ENCODE measurements at regions not wholly inside any gene's neighbourhood (a gene's known extent, or its start where the extent isn't known, plus 50 kb on each side); places are given as distances from the start of the nearest gene placed in this dataset. TPM values are rescaled to one million over a fixed set of nuclear protein-coding genes. Genes with fewer than 3 reads are reported as not detected.
A peak's percentile ranks its signal among the peaks of the same experiment; 100 is the strongest.
"Not testable (repeated sequence)": the region's sequence is repeated elsewhere in the genome, so short reads cannot be mapped to it uniquely, and the experiment has no call there.

GRCh38 chr17:64718816-64719215 is 56.7 kb upstream of the SMURF2 start:
- not testable (repeated sequence) for H3K9me3 Mint-ChIP-seq

GRCh38 chr17:64718058-64718457 is 56.0 kb upstream of the SMURF2 start:
- DNase-seq (no peak), ATAC-seq (ENCODE audit: low read depth) (no peak)
- Mint-ChIP-seq H3K4me3 (no peak overlapping the region), H3K27me3 (no peaks in the 10 kb centered on the region), H3K36me3 (peaks cover 2% of the 10 kb centered on the region), H3K4me1 (peaks cover 17% of the 10 kb centered on the region), H3K27ac (no peak overlapping the region), H3K9me3 (no peaks in the 10 kb centered on the region)
- POLR2A ChIA-PET: interaction anchor here (0.7 kb wide), 1 partner anchor 211 kb away, joined by 3 read pairs; the partner anchor contains the start of gene CEP95

More at GRCh38 chr17:64718816-64719215, 56.7 kb upstream of the SMURF2 start:
- H3K27ac Mint-ChIP-seq; H3K36me3 Mint-ChIP-seq; ATAC-seq (ENCODE audit: low read depth); H3K27me3 Mint-ChIP-seq; DNase-seq; H3K4me1 Mint-ChIP-seq; H3K4me3 Mint-ChIP-seq; POLR2A ChIA-PET: not testable (repeated sequence)

- H3K27me3 Mint-ChIP-seq; H3K27ac Mint-ChIP-seq; POLR2A ChIA-PET; H3K9me3 Mint-ChIP-seq; ATAC-seq (ENCODE audit: low read depth); H3K36me3 Mint-ChIP-seq; H3K4me3 Mint-ChIP-seq; DNase-seq: not testable (repeated sequence)
- H3K4me1 Mint-ChIP-seq: peaks cover 30% of the 10 kb centered on the region
These were observed 54.4 kb upstream of the SMURF2 start for GRCh38 chr17:64716496-64716895.

GRCh38 chr17:64713786-64714185 is 51.7 kb upstream of the SMURF2 start:
- H3K4me3 Mint-ChIP-seq: peak overlapping the region; percentile 80
- POLR2A ChIA-PET: interaction anchor here (1.0 to 1.5 kb wide), 3 partner anchors 52 to 568 kb away, joined by 3 to 5 read pairs (median 4); partner anchors contain the start of genes CEP95, DDX5 and SMURF2

GRCh38 chr17:64712557-64713351 is 50.6 kb upstream of the SMURF2 start:
- H3K27ac Mint-ChIP-seq: peak overlapping the region; percentile 71
- DNase-seq: peak; percentile 66
- H3K9me3 Mint-ChIP-seq, H3K36me3 Mint-ChIP-seq, H3K27me3 Mint-ChIP-seq: not testable (repeated sequence)
- ATAC-seq (ENCODE audit: low read depth): peak; percentile 79
- POLR2A ChIA-PET: interaction anchor here (1.0 to 1.5 kb wide), 2 partner anchors 206 to 567 kb away, joined by 4 to 5 read pairs; partner anchors contain the start of genes CEP95 and DDX5
- peak overlapping the region; percentile 80 for H3K4me3 Mint-ChIP-seq
- peaks cover 60% of the 10 kb centered on the region for H3K4me1 Mint-ChIP-seq

More at GRCh38 chr17:64713786-64714185, 51.7 kb upstream of the SMURF2 start:
- not testable (repeated sequence) for H3K27me3 Mint-ChIP-seq, H3K9me3 Mint-ChIP-seq, DNase-seq, H3K36me3 Mint-ChIP-seq
- peak overlapping the region; percentile 71 for H3K27ac Mint-ChIP-seq
- ATAC-seq (ENCODE audit: low read depth): peak; percentile 9
- H3K4me1 Mint-ChIP-seq: peaks cover 53% of the 10 kb centered on the region

Small RNA genes lying in the stretch of these regions (microRNA-seq; reads per million reads assigned to microRNA genes)
- gene MIR6080: not detected

Data from activated naive CD8-positive, alpha-beta T cell treated with anti-CD3 and anti-CD28 coated beads, Interleukin-2, amount 10 ng/mL, durations not matched to agents 7 days and 5 days (primary cell).